Stimulated activated naive CD8-positive, alpha-beta T cell treated with anti-CD3 and anti-CD28 coated beads, Interleukin-15, Interleukin-2, amounts not matched to agents 100 U/mL and 50 U/mL, for 24 hours (primary cell): ENCODE measurements at regions not wholly inside any gene's neighbourhood (a gene's known extent, or its start where the extent isn't known, plus 50 kb on each side); places are given as distances from the start of the nearest gene placed in this dataset.
"Not testable (repeated sequence)": the region's sequence is repeated elsewhere in the genome, so short reads cannot be mapped to it uniquely, and the experiment has no call there.

Experiments
- ATAC-seq: fragments of 150-1000 bp; cut with Tn5 transposase; one replicate; pipeline ENCODE4 v1.10.0; 2021
- DNase-seq: peaks from one replicate; pipeline ENCODE4 v3.0.0; 2021

- not testable (repeated sequence) for DNase-seq, ATAC-seq
Measured at GRCh38 chr14:82814339-82814738, 1280.7 kb upstream of the SEL1L start.

GRCh38 chr14:82830596-82830995 lies 1296.9 kb upstream of the SEL1L start:
- DNase-seq (no peak), ATAC-seq (no peak)

GRCh38 chr14:82836256-82836950 lies 1302.8 kb upstream of the SEL1L start:
- ATAC-seq (no peak), DNase-seq (no peak)

GRCh38 chr14:82837611-82838140 lies 1304.0 kb upstream of the SEL1L start:
- ATAC-seq: no peak
- DNase-seq: no peak

GRCh38 chr14:82850576-82850975 lies 1316.9 kb upstream of the SEL1L start:
- DNase-seq (no peak), ATAC-seq (no peak)

- DNase-seq (no peak), ATAC-seq (no peak)
Measured at GRCh38 chr14:82854131-82854530, 1320.5 kb upstream of the SEL1L start.

- DNase-seq: no peak
- no peak for ATAC-seq
Measured at GRCh38 chr14:82854901-82855300, 1321.2 kb upstream of the SEL1L start.

GRCh38 chr14:82855912-82856391 lies 1322.3 kb upstream of the SEL1L start:
- DNase-seq: no peak
- no peak for ATAC-seq

- ATAC-seq (no peak), DNase-seq (no peak)
Measured at GRCh38 chr14:82861313-82861712, 1327.7 kb upstream of the SEL1L start.

GRCh38 chr14:82872494-82872893 lies 1338.8 kb upstream of the SEL1L start:
- DNase-seq: no peak
- ATAC-seq: no peak

- DNase-seq: no peak
- ATAC-seq: no peak
Measured at GRCh38 chr14:82878951-82879350, 1345.3 kb upstream of the SEL1L start.

GRCh38 chr14:82879949-82880535 lies 1346.4 kb upstream of the SEL1L start:
- no peak for DNase-seq
- no peak for ATAC-seq

GRCh38 chr14:82886670-82887069 lies 1353.0 kb upstream of the SEL1L start:
- no peak for DNase-seq
- no peak for ATAC-seq

GRCh38 chr14:82889701-82890100 lies 1356.0 kb upstream of the SEL1L start:
- DNase-seq: no peak
- ATAC-seq: no peak

- no peak for DNase-seq
- no peak for ATAC-seq
Measured at GRCh38 chr14:82896476-82896875, 1362.8 kb upstream of the SEL1L start.

- ATAC-seq (no peak), DNase-seq (no peak)
Measured at GRCh38 chr14:82897469-82898308, 1364.0 kb upstream of the SEL1L start.

- no peak for ATAC-seq
- no peak for DNase-seq
Measured at GRCh38 chr14:82905762-82906161, 1372.1 kb upstream of the SEL1L start.

- no peak for ATAC-seq
Measured at GRCh38 chr14:82911930-82912329, 1378.3 kb upstream of the SEL1L start.

GRCh38 chr14:82913396-82913795 lies 1379.7 kb upstream of the SEL1L start:
- DNase-seq: no peak
- ATAC-seq: no peak

More at GRCh38 chr14:82911930-82912329, 1378.3 kb upstream of the SEL1L start:
- no peak for DNase-seq

- DNase-seq: no peak
- no peak for ATAC-seq
Measured at GRCh38 chr14:82915381-82915780, 1381.7 kb upstream of the SEL1L start.

- ATAC-seq (no peak), DNase-seq (no peak)
Measured at GRCh38 chr14:82935691-82936090, 1402.0 kb upstream of the SEL1L start.

- no peak for ATAC-seq
- DNase-seq: no peak
Measured at GRCh38 chr14:82951171-82951570, 1417.5 kb upstream of the SEL1L start.

GRCh38 chr14:82963756-82964155 lies 1430.1 kb upstream of the SEL1L start:
- ATAC-seq (no peak), DNase-seq (no peak)
